Epithelial cell of prostate (primary cell): ENCODE measurements at regions not wholly inside any gene's neighbourhood (a gene's known extent, or its start where the extent isn't known, plus 50 kb on each side); places are given as distances from the start of the nearest gene placed in this dataset.
"Not testable (repeated sequence)": the region's sequence is repeated elsewhere in the genome, so short reads cannot be mapped to it uniquely, and the experiment has no call there.

Experiments used
- DNase-seq: peaks from one replicate; pipeline ENCODE4 v3.0.0-alpha.2; 2011; ENCODE audit warnings: low read depth, low spot score
- H3K27ac ChIP-seq: fragments of 450-650 bp; 2 replicates; pipeline ENCODE4 v1.5.1; 2017; ENCODE audit warnings: mild to moderate bottlenecking

DNA sequence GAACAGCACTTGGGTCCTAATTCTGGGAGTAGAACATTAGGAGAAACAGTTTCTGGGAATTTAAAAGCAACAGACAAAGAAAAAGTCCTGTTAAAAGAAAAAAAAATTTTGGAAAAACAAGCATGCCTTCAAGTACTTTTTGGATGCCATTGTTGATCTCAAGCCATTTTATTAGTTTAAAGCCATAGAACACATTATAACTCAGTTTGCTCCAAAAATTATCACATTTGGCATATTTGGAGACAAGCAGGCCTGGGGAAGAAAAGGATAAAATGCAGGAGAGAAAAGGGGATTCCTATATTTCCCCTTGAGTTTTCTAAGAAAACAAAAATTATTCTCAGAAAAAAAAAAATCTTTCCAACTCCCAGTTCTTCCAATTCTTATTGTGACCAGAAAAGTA, 146.8 kb downstream of the TENT5C start:
- DNase-seq: no peak
- no peak overlapping the region for H3K27ac ChIP-seq

GRCh38 chr1:117753232-117753631, 147.4 kb downstream of the TENT5C start:
- no peak overlapping the region for H3K27ac ChIP-seq
- DNase-seq: no peak

DNA sequence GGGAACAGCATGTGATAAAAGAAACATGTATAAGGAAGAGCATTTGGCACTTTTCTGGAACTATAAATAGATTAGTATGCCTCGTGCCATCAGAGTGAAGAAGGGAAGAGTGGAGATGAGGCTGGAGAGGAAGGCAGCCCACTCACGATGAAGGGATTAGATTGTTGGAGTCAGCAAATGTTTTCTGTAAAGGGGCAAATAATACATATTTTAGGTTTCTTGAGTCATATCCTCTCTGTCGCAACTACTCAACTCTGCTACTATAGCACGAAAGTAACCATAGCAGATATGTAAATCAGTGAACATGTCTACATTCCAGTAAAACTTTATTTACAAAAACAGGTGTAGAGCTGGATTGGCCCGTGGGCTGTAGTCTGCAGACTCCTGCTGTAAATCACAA, 147.8 kb downstream of the TENT5C start:
- no peak overlapping the region for H3K27ac ChIP-seq
- no peak for DNase-seq

GRCh38 chr1:117754061-117754969, 148.5 kb downstream of the TENT5C start:
- H3K27ac ChIP-seq: no peak overlapping the region
- DNase-seq: no peak

GRCh38 chr1:117757668-117758067, 151.8 kb downstream of the TENT5C start:
- no peak for DNase-seq

DNA sequence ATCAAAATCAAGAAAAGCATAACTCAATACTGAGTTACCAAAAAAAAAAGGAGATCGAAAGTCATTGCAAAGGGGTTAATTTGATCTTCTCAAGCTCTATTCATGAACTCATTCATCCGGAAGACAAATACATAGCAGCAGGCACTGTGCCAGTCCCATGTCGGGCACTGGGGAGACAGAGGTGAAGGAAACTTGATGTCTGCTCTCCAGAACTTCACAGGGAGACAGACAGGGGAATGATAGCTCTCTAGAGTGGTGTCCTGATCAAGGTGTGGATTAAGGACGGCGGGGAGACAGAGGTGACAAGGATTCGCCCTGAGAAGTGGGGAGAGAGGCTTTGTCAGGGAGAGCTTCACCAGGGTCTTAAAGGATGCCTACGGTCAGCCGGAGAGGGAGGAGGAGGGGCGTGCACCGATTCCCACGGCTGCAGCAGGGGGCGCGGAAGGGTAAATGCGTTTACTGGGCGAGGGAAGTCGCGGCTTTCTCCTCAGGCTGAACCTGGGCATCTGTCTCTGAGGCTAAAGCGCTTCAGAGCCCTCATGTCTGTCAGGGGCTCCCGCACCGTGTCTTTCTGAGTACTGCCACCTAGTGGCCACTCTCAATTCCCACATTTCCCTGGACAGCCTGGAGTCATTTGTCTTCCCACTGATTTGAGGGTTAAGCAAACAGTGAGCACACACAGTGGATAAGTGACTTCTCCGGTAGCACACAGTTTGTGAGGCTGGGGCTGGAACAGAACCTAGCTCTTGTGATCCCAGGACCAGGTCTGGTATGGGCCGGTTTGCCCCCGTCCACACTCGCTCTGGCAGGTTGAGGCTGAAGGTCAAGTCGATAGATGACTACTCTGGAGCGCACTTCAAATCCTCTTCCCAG, 152.8 kb downstream of the TENT5C start:
- no peak for DNase-seq
- H3K27ac ChIP-seq: no peak overlapping the region

More at GRCh38 chr1:117757668-117758067, 151.8 kb downstream of the TENT5C start:
- H3K27ac ChIP-seq: no peak overlapping the region

GRCh38 chr1:117759535-117759934, 153.7 kb downstream of the TENT5C start:
- DNase-seq: no peak

GRCh38 chr1:117760069-117760468, 154.2 kb downstream of the TENT5C start:
- no peak overlapping the region for H3K27ac ChIP-seq
- DNase-seq: no peak

More at GRCh38 chr1:117759535-117759934, 153.7 kb downstream of the TENT5C start:
- no peak overlapping the region for H3K27ac ChIP-seq

DNA sequence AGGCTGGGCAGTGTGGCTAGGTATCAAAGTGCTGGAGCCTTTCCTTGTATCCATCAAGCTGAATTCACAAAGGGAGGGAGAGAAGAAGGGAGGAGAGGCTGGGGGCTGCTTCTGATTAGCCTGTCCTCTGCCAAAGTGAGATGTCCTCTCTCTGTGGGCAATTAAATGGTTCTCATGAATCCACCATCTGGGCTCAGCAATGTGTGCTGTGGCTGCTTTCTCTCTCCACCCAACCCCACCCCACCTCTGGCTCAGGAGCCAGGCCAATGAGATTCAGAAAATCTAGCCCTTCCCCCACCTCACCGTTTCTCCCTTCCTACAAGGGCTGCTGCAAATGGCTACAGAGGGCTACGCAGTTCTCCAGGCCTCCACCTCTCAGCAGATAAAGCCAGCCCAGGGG, 154.6 kb downstream of the TENT5C start:
- H3K27ac ChIP-seq: no peak overlapping the region
- DNase-seq: no peak

GRCh38 chr1:117767756-117768155, 161.7 kb downstream of the GDAP2 start:
- H3K27ac ChIP-seq, DNase-seq: not testable (repeated sequence)

DNA sequence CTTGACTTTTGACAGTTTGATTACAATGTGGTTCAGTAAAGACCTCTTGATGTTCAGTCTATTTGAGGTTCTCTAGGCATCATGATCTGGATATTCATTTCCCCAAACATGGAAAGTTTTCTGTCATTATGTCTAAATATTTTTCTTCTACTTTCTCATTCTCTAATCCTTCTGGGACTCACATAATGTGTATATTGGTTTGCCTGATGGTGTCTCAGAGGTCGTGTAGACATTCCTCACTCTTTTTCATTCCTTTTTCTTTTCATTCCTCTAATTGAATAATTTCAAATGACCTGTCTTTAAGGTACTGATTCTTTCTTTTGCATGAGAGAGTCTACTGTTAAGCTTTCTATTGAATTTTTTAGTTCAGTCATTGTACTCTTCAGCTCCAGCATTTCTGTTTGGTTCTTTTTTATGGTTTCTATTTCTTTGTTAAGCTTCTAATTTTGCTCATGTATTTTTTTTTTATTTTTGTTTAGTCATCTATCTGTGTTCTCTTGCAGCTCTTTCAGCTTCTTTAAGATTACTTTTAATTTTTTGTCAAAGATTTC, 158.4 kb downstream of the GDAP2 start:
- no peak overlapping the region for H3K27ac ChIP-seq

GRCh38 chr1:117779364-117779763, 150.1 kb downstream of the GDAP2 start:
- no peak for DNase-seq
- H3K27ac ChIP-seq: no peak overlapping the region

More for the DNA sequence above, 158.4 kb downstream of the GDAP2 start:
- no peak for DNase-seq

- DNase-seq: no peak
- no peak overlapping the region for H3K27ac ChIP-seq
Measured at GRCh38 chr1:117780687-117781475, 148.5 kb downstream of the GDAP2 start.

GRCh38 chr1:117782056-117782455, 147.4 kb downstream of the GDAP2 start:
- DNase-seq: no peak

DNA sequence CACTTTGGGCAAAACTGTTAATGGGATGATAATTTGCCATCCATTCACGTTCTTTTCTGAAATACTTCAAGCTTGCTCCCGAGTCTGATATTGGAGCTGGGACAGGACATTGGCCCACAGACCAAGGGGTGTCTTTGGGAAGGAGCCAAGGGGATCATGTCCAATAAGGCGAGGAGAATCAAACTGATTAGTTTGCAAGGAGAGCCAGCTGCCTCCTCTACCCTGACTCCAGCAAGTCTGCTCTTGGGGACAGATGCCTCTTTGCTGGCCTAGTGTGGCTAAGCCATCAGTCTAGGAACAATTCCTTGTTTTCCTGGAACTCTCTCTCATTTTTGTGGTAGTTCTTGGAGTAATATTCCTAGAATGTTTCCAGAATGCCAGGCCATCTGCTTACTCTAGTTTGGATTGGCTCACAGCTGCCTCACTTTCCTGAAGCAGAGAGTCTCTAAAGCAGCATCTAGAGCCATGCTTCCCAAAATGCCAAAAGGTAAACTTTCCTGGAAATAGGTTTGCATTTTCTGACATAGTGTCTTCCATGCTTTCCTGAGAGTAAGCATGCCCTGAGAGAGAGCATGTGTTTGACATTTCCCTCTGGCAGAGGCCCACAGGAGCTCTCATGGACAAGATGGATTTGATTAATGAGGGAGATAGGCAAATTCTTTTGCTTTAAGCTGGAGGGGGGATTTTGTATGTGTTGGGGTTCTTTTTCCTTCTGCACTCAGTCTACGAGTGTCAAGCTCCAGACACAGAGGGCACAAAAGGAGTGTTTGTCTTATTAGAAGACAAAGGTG, 145.6 kb downstream of the GDAP2 start:
- no peak for DNase-seq
- no peak overlapping the region for H3K27ac ChIP-seq

More at GRCh38 chr1:117782056-117782455, 147.4 kb downstream of the GDAP2 start:
- no peak overlapping the region for H3K27ac ChIP-seq

DNA sequence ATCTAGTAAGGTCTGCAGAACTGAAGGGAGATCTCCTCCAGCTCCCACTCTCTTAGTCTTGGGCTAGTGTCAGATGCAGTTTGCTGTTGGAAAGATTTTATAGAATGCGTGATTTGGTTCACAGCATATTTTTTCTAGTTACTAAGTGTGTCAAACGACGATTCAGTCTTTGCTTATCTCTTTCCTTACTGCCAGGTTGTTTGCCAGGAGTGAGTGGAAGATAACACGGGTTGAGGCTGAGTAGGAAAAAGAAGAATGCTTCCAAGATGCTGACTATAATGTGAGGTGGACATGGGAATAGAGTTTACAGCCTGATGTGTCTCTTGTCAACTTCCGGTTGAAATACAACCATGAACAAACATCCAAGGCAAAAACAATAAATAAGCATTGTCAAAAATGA, 141.4 kb downstream of the GDAP2 start:
- H3K27ac ChIP-seq: no peak overlapping the region
- no peak for DNase-seq

GRCh38 chr1:117793413-117793812, 136.0 kb downstream of the GDAP2 start:
- DNase-seq: no peak
- H3K27ac ChIP-seq: no peak overlapping the region

DNA sequence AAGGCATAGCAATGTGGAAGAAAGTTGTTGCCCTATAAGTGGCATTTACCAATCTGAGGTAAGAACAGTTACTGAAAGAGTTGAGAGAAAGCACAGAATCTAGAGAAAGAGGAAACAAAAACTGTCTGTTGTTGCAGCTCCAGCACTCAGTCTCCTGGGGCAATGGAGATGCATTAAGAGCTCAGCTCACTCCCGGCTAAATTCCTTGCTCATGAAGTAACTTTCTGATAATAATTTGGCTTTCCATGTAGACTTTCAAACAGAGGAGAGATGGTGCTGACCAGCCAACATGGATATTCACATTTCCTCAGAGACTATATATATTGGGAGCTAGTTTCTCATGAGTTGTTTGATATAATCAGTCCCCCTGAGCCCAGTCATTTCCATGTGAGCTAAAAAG, 135.3 kb downstream of the GDAP2 start:
- no peak for DNase-seq
- H3K27ac ChIP-seq: no peak overlapping the region

GRCh38 chr1:117795190-117795589, 134.2 kb downstream of the GDAP2 start:
- peak; percentile 89 for DNase-seq
- H3K27ac ChIP-seq: peak overlapping the region; percentile 7
